CD4-positive, alpha-beta T cell (primary cell): ENCODE measurements at regions not wholly inside any gene's neighbourhood (a gene's known extent, or its start where the extent isn't known, plus 50 kb on each side); places are given as distances from the start of the nearest gene placed in this dataset.

Source experiments
- ATAC-seq: fragments of 200-7000 bp; cut with Tn5 transposase; one replicate; pipeline ENCODE4 v1.10.0; 2022; ENCODE audit warnings: mild to moderate bottlenecking; ENCODE audit not compliant: poor library complexity
- CTCF ChIA-PET: fragments of 350-600 bp; sonication (Branson Sonifier 250); formaldehyde crosslinking; loops from one replicate; lab custom pipeline; 2021; ENCODE audit warnings: antibody characterized with exemption, inconsistent platforms; lab: Charles Lee
- POLR2A ChIA-PET: fragments of 350-600 bp; sonication (Branson Sonifier 250); formaldehyde crosslinking; loops from one replicate; lab custom pipeline; 2021; ENCODE audit warnings: antibody characterized with exemption, inconsistent platforms; lab: Charles Lee
- DNase-seq, 14 experiments: peaks; one replicate each; pipeline ENCODE4 v3.0.0-alpha.2; 2013 to 2020; ENCODE audit warnings: mixed read lengths in 2 of 14
- H3K27ac ChIP-seq, 2 donors: one replicate each; pipeline versions ENCODE4 v1.5.1 to v1.7.0; 2013; ENCODE audit warnings: low read length in 2 of 2, low read depth in 1 of 2, mild to moderate bottlenecking in 1 of 2
- H3K27me3 ChIP-seq, 2 experiments: 1 replicate in 1 of 2; 2 replicates in 1 of 2; pipeline versions ENCODE4 v1.6.1 to v1.7.0; 2013; ENCODE audit warnings: low read length in 2 of 2, control low read depth in 1 of 2, mild to moderate bottlenecking in 1 of 2, moderate library complexity in 1 of 2; ENCODE audit not compliant: insufficient read depth in 2 of 2, control insufficient read depth in 1 of 2
- H3K36me3 ChIP-seq: one replicate; pipeline ENCODE4 v1.6.1; 2013; ENCODE audit warnings: low read length, control low read depth; ENCODE audit not compliant: insufficient read depth
- H3K4me1 ChIP-seq: one replicate; pipeline ENCODE4 v1.6.1; 2013; ENCODE audit warnings: low read length, control low read depth; ENCODE audit not compliant: insufficient read depth
- H3K4me3 ChIP-seq: one replicate; pipeline ENCODE4 v1.5.1; 2013; ENCODE audit warnings: mild to moderate bottlenecking, low read length, moderate library complexity
- H3K9me3 ChIP-seq, 2 experiments: 1 replicate in 1 of 2; 2 replicates in 1 of 2; pipeline versions ENCODE4 v1.6.1 to v1.7.0; 2013; ENCODE audit warnings: low read length in 2 of 2, mild to moderate bottlenecking in 2 of 2, control low read depth in 1 of 2, moderate library complexity in 1 of 2; ENCODE audit not compliant: control insufficient read depth in 1 of 2, insufficient read depth in 1 of 2
- H3K27ac Mint-ChIP-seq: one replicate; pipeline ENCODE4 v1.8.0; 2020; ENCODE audit warnings: mixed read lengths
- H3K27me3 Mint-ChIP-seq: one replicate; pipeline ENCODE4 v1.8.0; 2021; ENCODE audit warnings: mixed read lengths
- H3K36me3 Mint-ChIP-seq: one replicate; pipeline ENCODE4 v1.8.0; 2021; ENCODE audit warnings: low read depth, mixed read lengths
- H3K4me1 Mint-ChIP-seq: one replicate; pipeline ENCODE4 v1.8.0; 2021; ENCODE audit warnings: low read depth, mixed read lengths
- H3K4me3 Mint-ChIP-seq: one replicate; pipeline ENCODE4 v1.8.0; 2020; ENCODE audit warnings: mild to moderate bottlenecking, mixed read lengths
- H3K9me3 Mint-ChIP-seq: one replicate; pipeline ENCODE4 v1.8.0; 2020; ENCODE audit warnings: mixed read lengths
- CTCF ChIP-seq: fragments of 200-600 bp; IDR thresholded peaks from one replicate; pipeline ENCODE4 v1.8.0; 2022; ENCODE audit warnings: antibody characterized with exemption, mild to moderate bottlenecking
- intact Hi-C, 2 experiments: fragments of 100-400 bp; cut with DNase I in 1 of 2; cut with micrococcal nuclease in 1 of 2; formaldehyde crosslinking; loops; one replicate each; pipeline versions ENCODE4 v1.15.1 to v1.9.0; 2023 to 2025; cut with DNase I, micrococcal nuclease

GRCh38 chr4:114728426-114728825, 129.8 kb downstream of the UGT8 start:
- Histone ChIP-seq H3K4me3 (no peak overlapping the region), H3K27ac (no peak overlapping the region), H3K27me3 (no peaks in the 10 kb centered on the region), H3K36me3 (no peaks in the 10 kb centered on the region), H3K9me3 (peaks cover 0 to 9% of the 10 kb centered on the region in 2 experiments), H3K4me1 (no peaks in the 10 kb centered on the region)
- no peak overlapping the region for H3K27ac Mint-ChIP-seq
- no peaks in the 10 kb centered on the region for H3K4me1 Mint-ChIP-seq
- no peaks in the 10 kb centered on the region for H3K9me3 Mint-ChIP-seq
- no peak for TF ChIP-seq CTCF
- H3K36me3 Mint-ChIP-seq, result no peaks in the 10 kb centered on the region
- no peaks in the 10 kb centered on the region for H3K27me3 Mint-ChIP-seq
- ChIA-PET CTCF (interaction anchor here (0.6 kb wide), 1 partner anchor 404 kb away, joined by 4 read pairs; no protein-coding TSS in a partner anchor), POLR2A (no interaction called here)
- ATAC-seq (no peak), DNase-seq (no peak)
- intact Hi-C loops, result no loop called here
- H3K4me3 Mint-ChIP-seq, result no peak overlapping the region

- no peak overlapping the region for H3K4me3 Mint-ChIP-seq
- intact Hi-C loops, result no loop called here
- H3K36me3 ChIP-seq, result no peaks in the 10 kb centered on the region
- H3K4me1 Mint-ChIP-seq, result no peaks in the 10 kb centered on the region
- DNase-seq (no peak), ATAC-seq (no peak)
- H3K27me3 Mint-ChIP-seq, result no peaks in the 10 kb centered on the region
- ChIA-PET POLR2A (no interaction called here), CTCF (interaction anchor here (1.3 kb wide), 1 partner anchor 12 kb away, joined by 3 read pairs; no protein-coding TSS in a partner anchor)
- H3K27ac Mint-ChIP-seq, result no peak overlapping the region
- H3K4me1 ChIP-seq, result no peaks in the 10 kb centered on the region
- no peak for TF ChIP-seq CTCF
- H3K27ac ChIP-seq, result no peak overlapping the region
- no peaks in the 10 kb centered on the region for H3K36me3 Mint-ChIP-seq
- no peaks in the 10 kb centered on the region for H3K9me3 Mint-ChIP-seq
- H3K27me3 ChIP-seq, result no peaks in the 10 kb centered on the region
- peaks cover 0 to 9% of the 10 kb centered on the region in 2 experiments for H3K9me3 ChIP-seq
- no peak overlapping the region for H3K4me3 ChIP-seq
Observed at GRCh38 chr4:114729068-114729738, 130.6 kb downstream of the UGT8 start.

GRCh38 chr4:114734594-114734993, 136.0 kb downstream of the UGT8 start:
- H3K27ac Mint-ChIP-seq, result no peak overlapping the region
- ATAC-seq (no peak), DNase-seq (no peak)
- H3K4me1 ChIP-seq, result no peaks in the 10 kb centered on the region
- no peak for TF ChIP-seq CTCF
- CTCF ChIA-PET, result no interaction called here
- H3K27ac ChIP-seq, result no peak overlapping the region
- POLR2A ChIA-PET, result no interaction called here
- no peaks in the 10 kb centered on the region for H3K4me1 Mint-ChIP-seq
- intact Hi-C loops, result no loop called here
- no peaks in the 10 kb centered on the region for H3K9me3 ChIP-seq
- no peak overlapping the region for H3K4me3 Mint-ChIP-seq
- no peaks in the 10 kb centered on the region for H3K27me3 ChIP-seq
- H3K27me3 Mint-ChIP-seq, result peaks cover 10% of the 10 kb centered on the region
- H3K36me3 Mint-ChIP-seq, result no peaks in the 10 kb centered on the region
- no peaks in the 10 kb centered on the region for H3K36me3 ChIP-seq
- no peaks in the 10 kb centered on the region for H3K9me3 Mint-ChIP-seq
- H3K4me3 ChIP-seq, result no peak overlapping the region
